GM21576 (cell line): ENCODE measurements at regions not wholly inside any gene's neighbourhood (a gene's known extent, or its start where the extent isn't known, plus 50 kb on each side); places are given as distances from the start of the nearest gene placed in this dataset.
"Not testable (repeated sequence)": the region's sequence is repeated elsewhere in the genome, so short reads cannot be mapped to it uniquely, and the experiment has no call there.

Experiments
- ATAC-seq: cut with Tn5 transposase; IDR thresholded peaks from one replicate; pipeline ENCODE4 v1.9.1; 2021; ENCODE audit warnings: mild to moderate bottlenecking, moderate library complexity; ENCODE audit not compliant: unreplicated experiment

GRCh38 chr16:59597269-59597668 is 863.2 kb upstream of the GOT2 start:
- ATAC-seq = no peak

- no peak for ATAC-seq
Observed at GRCh38 chr16:59596693-59597092, 862.6 kb upstream of the GOT2 start.

GRCh38 chr16:59593194-59593661 is 859.1 kb upstream of the GOT2 start:
- ATAC-seq = no peak

GRCh38 chr16:59591480-59591879 is 857.4 kb upstream of the GOT2 start:
- no peak for ATAC-seq

GRCh38 chr16:59590845-59591244 is 856.7 kb upstream of the GOT2 start:
- ATAC-seq = no peak

- ATAC-seq = no peak
Observed at GRCh38 chr16:59586331-59586730, 852.2 kb upstream of the GOT2 start.

GRCh38 chr16:59574296-59574695 is 840.2 kb upstream of the GOT2 start:
- no peak for ATAC-seq

- ATAC-seq = no peak
Observed at GRCh38 chr16:59573528-59574271, 839.6 kb upstream of the GOT2 start.

- ATAC-seq = no peak
Observed at GRCh38 chr16:59567496-59567895, 833.4 kb upstream of the GOT2 start.

GRCh38 chr16:59566446-59566845 is 832.3 kb upstream of the GOT2 start:
- no peak for ATAC-seq

GRCh38 chr16:59558679-59559078 is 824.6 kb upstream of the GOT2 start:
- ATAC-seq = no peak

- no peak for ATAC-seq
Observed at GRCh38 chr16:59552164-59552563, 818.0 kb upstream of the GOT2 start.

- no peak for ATAC-seq
Observed at GRCh38 chr16:59545721-59546120, 811.6 kb upstream of the GOT2 start.

- ATAC-seq = no peak
Observed at GRCh38 chr16:59543641-59544040, 809.5 kb upstream of the GOT2 start.

GRCh38 chr16:59540621-59541020 is 806.5 kb upstream of the GOT2 start:
- no peak for ATAC-seq

GRCh38 chr16:59535298-59535697 is 801.2 kb upstream of the GOT2 start:
- no peak for ATAC-seq

- no peak for ATAC-seq
Observed at GRCh38 chr16:59527206-59527997, 793.3 kb upstream of the GOT2 start.

- ATAC-seq = no peak
Observed at GRCh38 chr16:59522826-59523225, 788.7 kb upstream of the GOT2 start.

- ATAC-seq = not testable (repeated sequence)
Observed at GRCh38 chr16:59518721-59519120, 784.6 kb upstream of the GOT2 start.

- no peak for ATAC-seq
Observed at GRCh38 chr16:59514651-59515050, 780.5 kb upstream of the GOT2 start.

GRCh38 chr16:59510008-59510424 is 775.9 kb upstream of the GOT2 start:
- ATAC-seq = no peak

GRCh38 chr16:59500601-59501000 is 766.5 kb upstream of the GOT2 start:
- ATAC-seq = no peak
